GM10266 (cell line): ENCODE measurements at regions not wholly inside any gene's neighbourhood (a gene's known extent, or its start where the extent isn't known, plus 50 kb on each side); places are given as distances from the start of the nearest gene placed in this dataset.

Experiments
- DNase-seq: peaks from one replicate; pipeline ENCODE4 v3.0.0; 2012; ENCODE audit errors: extremely low spot score
- CTCF ChIP-seq: IDR thresholded peaks from 2 replicates; pipeline ENCODE4 v1.5.1; 2012; ENCODE audit warnings: mild to moderate bottlenecking, low read depth; ENCODE audit not compliant: control insufficient read depth, insufficient read depth; ENCODE audit errors: missing control alignments

GRCh38 chr12:69019082-69019481 is 86.1 kb upstream of the CPM start:
- TF ChIP-seq CTCF = no peak
- no peak for DNase-seq

GRCh38 chr12:69019910-69020309 is 86.9 kb upstream of the CPM start:
- no peak for TF ChIP-seq CTCF
- no peak for DNase-seq

GRCh38 chr12:69022674-69023073 is 89.7 kb upstream of the CPM start:
- no peak for DNase-seq
- TF ChIP-seq CTCF = no peak

GRCh38 chr12:69023840-69024239 is 90.9 kb upstream of the CPM start:
- no peak for DNase-seq
- no peak for TF ChIP-seq CTCF

- no peak for DNase-seq
- TF ChIP-seq CTCF = no peak
Measured at GRCh38 chr12:69024413-69024812, 91.4 kb upstream of the CPM start.

- no peak for DNase-seq
- no peak for TF ChIP-seq CTCF
Measured at GRCh38 chr12:69024907-69025306, 91.9 kb upstream of the CPM start.

GRCh38 chr12:69026336-69026735 is 93.4 kb upstream of the CPM start:
- no peak for DNase-seq
- TF ChIP-seq CTCF = no peak
